Natural killer cell (primary cell): ENCODE measurements at regions not wholly inside any gene's neighbourhood (a gene's known extent, or its start where the extent isn't known, plus 50 kb on each side); places are given as distances from the start of the nearest gene placed in this dataset.
"Not testable (repeated sequence)": the region's sequence is repeated elsewhere in the genome, so short reads cannot be mapped to it uniquely, and the experiment has no call there.

Source experiments
- ATAC-seq, 3 donors: fragments of 150-1000 bp in 2 of 3; fragments of 200-7000 bp in 1 of 3; cut with Tn5 transposase; 1 replicate in 1 of 3; 2 replicates in 2 of 3; pipeline ENCODE4 v1.10.0; 2021; ENCODE audit warnings: mild to moderate bottlenecking in 2 of 3, moderate library complexity in 2 of 3
- DNase-seq, 2 donors: peaks; one replicate each; pipeline versions ENCODE4 v3.0.0 to v3.0.0-alpha.2; 2013 to 2021; ENCODE audit warnings: mixed read lengths in 1 of 2
- H3K27ac ChIP-seq: one replicate; pipeline ENCODE4 v1.5.1; 2013; ENCODE audit warnings: mild to moderate bottlenecking, low read length
- H3K27me3 ChIP-seq: one replicate; pipeline ENCODE4 v1.6.1; 2013; ENCODE audit warnings: low read length; ENCODE audit not compliant: control insufficient read depth, insufficient read depth
- H3K36me3 ChIP-seq: one replicate; pipeline ENCODE4 v1.6.1; 2013; ENCODE audit warnings: low read length; ENCODE audit not compliant: control insufficient read depth, insufficient read depth
- H3K4me1 ChIP-seq: one replicate; pipeline ENCODE4 v1.6.1; 2013; ENCODE audit warnings: low read length; ENCODE audit not compliant: control insufficient read depth, insufficient read depth
- H3K4me3 ChIP-seq: one replicate; pipeline ENCODE4 v1.5.1; 2013; ENCODE audit warnings: low read length
- H3K9me3 ChIP-seq: one replicate; pipeline ENCODE4 v1.6.1; 2013; ENCODE audit warnings: low read length; ENCODE audit not compliant: control insufficient read depth, insufficient read depth
- H3K27ac Mint-ChIP-seq, 2 donors: one replicate each; pipeline ENCODE4 v1.8.0; 2022; ENCODE audit warnings: mild to moderate bottlenecking in 2 of 2, mixed read lengths in 2 of 2, moderate library complexity in 1 of 2
- H3K27me3 Mint-ChIP-seq, 2 donors: one replicate each; pipeline ENCODE4 v1.8.0; 2022; ENCODE audit warnings: low read depth in 2 of 2, mixed read lengths in 2 of 2
- H3K36me3 Mint-ChIP-seq: one replicate; pipeline ENCODE4 v1.8.0; 2022; ENCODE audit warnings: mixed read lengths
- H3K4me1 Mint-ChIP-seq, 2 donors: one replicate each; pipeline ENCODE4 v1.8.0; 2022; ENCODE audit warnings: mixed read lengths in 2 of 2
- H3K4me3 Mint-ChIP-seq: one replicate; pipeline ENCODE4 v1.8.0; 2022; ENCODE audit warnings: mild to moderate bottlenecking, moderate library complexity, mixed read lengths
- H3K9me3 Mint-ChIP-seq, 2 donors: one replicate each; pipeline ENCODE4 v1.8.0; 2022; ENCODE audit warnings: mixed read lengths in 2 of 2
- CTCF ChIP-seq: fragments of 200-600 bp; IDR thresholded peaks from one replicate; pipeline ENCODE4 v1.8.0; 2022; ENCODE audit warnings: antibody characterized with exemption
- WGBS: methylation state at CpG from one replicate; pipeline ENCODE4 v1.1.7; 2013; ENCODE audit warnings: missing lambda C conversion rate; ENCODE audit not compliant: insufficient coverage; 5-methylcytosine and 5-hydroxymethylcytosine counted together
- intact Hi-C: fragments of 100-400 bp; cut with micrococcal nuclease; formaldehyde crosslinking; loops from one replicate; pipeline ENCODE4 v1.14.2; 2022

GRCh38 chr1:201732351-201732750 lies 96.6 kb upstream of the IPO9 start:
- no peak overlapping the region for H3K4me3 Mint-ChIP-seq
- Histone ChIP-seq H3K9me3 (no peaks in the 10 kb centered on the region), H3K4me1 (no peaks in the 10 kb centered on the region), H3K27ac (no peak overlapping the region), H3K4me3 (no peak overlapping the region), H3K36me3 (no peaks in the 10 kb centered on the region), H3K27me3 (no peaks in the 10 kb centered on the region)
- no peaks in the 10 kb centered on the region for H3K36me3 Mint-ChIP-seq
- no peak for DNase-seq
- no peaks in the 10 kb centered on the region for H3K4me1 Mint-ChIP-seq
- H3K27ac Mint-ChIP-seq = no peak overlapping the region
- no peak for ATAC-seq
- peaks cover 7 to 16% of the 10 kb centered on the region in 2 donors for H3K27me3 Mint-ChIP-seq
- TF ChIP-seq CTCF = no peak
- H3K9me3 Mint-ChIP-seq = no peaks in the 10 kb centered on the region
- WGBS = 92% methylated on average over 2 of the region's 2 CpGs
- intact Hi-C loops = no loop called here

DNA sequence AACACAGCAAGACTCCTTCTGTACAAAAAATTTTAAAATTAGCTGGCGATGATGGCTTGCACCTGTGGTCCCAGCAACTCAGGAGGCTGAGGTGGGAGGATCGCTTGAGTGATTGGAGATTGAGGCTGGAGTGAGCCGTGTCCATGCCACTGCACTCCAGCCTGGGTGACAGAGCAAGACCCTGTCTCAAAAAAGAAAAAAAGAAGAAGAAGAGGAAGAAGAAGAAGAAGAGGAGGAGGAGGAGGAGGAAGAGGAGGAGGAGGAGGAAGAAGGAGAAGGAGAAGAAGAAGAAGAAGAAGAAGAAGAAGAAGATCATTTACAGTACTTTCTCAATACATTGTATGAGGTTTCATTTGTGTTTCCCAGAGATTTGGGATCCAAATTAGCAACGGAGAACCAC lies 94.7 kb upstream of the IPO9 start:
- 81% methylated on average over 4 of the region's 4 CpGs for WGBS
- H3K27me3 ChIP-seq, H3K9me3 ChIP-seq, H3K27ac ChIP-seq, H3K36me3 ChIP-seq, H3K4me1 ChIP-seq, DNase-seq, H3K9me3 Mint-ChIP-seq, H3K36me3 Mint-ChIP-seq, H3K4me3 ChIP-seq, ATAC-seq, H3K27ac Mint-ChIP-seq, H3K4me3 Mint-ChIP-seq, intact Hi-C loops, H3K4me1 Mint-ChIP-seq: not testable (repeated sequence)
- peaks cover 15 to 17% of the 10 kb centered on the region in 2 donors for H3K27me3 Mint-ChIP-seq

DNA sequence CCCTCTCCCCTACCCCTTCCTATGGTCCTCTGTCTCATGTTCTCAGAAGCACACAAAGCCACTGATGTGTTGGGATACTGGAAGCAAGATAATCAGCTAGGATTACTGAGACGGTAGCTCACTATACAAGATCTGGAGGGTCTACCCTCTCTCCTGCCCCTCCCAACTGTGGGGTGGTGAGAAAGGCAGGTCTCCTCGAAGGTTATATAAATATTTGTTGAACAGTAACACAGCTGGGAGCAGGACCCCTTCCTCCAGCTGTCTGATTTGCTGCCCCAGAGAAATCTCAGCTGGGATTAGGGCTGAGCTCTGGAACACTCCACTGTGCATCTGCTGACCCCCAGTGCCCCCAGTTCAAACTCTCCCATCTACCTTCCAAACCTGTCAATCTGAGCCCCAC lies 94.2 kb upstream of the IPO9 start:
- Mint-ChIP-seq H3K9me3 (no peaks in the 10 kb centered on the region), H3K36me3 (no peaks in the 10 kb centered on the region), H3K4me3 (no peak overlapping the region), H3K27me3 (peaks cover 18 to 20% of the 10 kb centered on the region in 2 donors), H3K4me1 (peaks cover 0 to 12% of the 10 kb centered on the region in 2 donors), H3K27ac (no peak overlapping the region)
- intact Hi-C loops = no loop called here
- Histone ChIP-seq H3K27me3 (peaks cover 6% of the 10 kb centered on the region), H3K9me3 (no peaks in the 10 kb centered on the region), H3K36me3 (no peaks in the 10 kb centered on the region), H3K4me3 (no peak overlapping the region), H3K27ac (no peak overlapping the region), H3K4me1 (peaks cover 9% of the 10 kb centered on the region)
- no peak for ATAC-seq
- DNase-seq = no peak
- 47% methylated on average over 2 of the region's 2 CpGs for WGBS
- TF ChIP-seq CTCF = no peak

GRCh38 chr1:201736707-201737320 lies 92.1 kb upstream of the IPO9 start:
- DNase-seq (no peak), ATAC-seq (no peak)
- intact Hi-C loops = no loop called here
- Mint-ChIP-seq H3K27ac (no peak overlapping the region), H3K9me3 (no peaks in the 10 kb centered on the region), H3K27me3 (peaks cover 24 to 29% of the 10 kb centered on the region in 2 donors), H3K4me1 (peaks cover 5 to 26% of the 10 kb centered on the region in 2 donors), H3K36me3 (no peaks in the 10 kb centered on the region), H3K4me3 (no peak overlapping the region)
- TF ChIP-seq CTCF = no peak
- H3K27me3 ChIP-seq = peaks cover 6% of the 10 kb centered on the region
- no peak overlapping the region for H3K4me3 ChIP-seq
- 46% methylated on average over 6 of the region's 6 CpGs for WGBS
- peaks cover 21% of the 10 kb centered on the region for H3K4me1 ChIP-seq
- H3K27ac ChIP-seq = no peak overlapping the region
- no peaks in the 10 kb centered on the region for H3K36me3 ChIP-seq
- no peaks in the 10 kb centered on the region for H3K9me3 ChIP-seq
